ENCODE measurements at regions not wholly inside any gene's neighbourhood (a gene's known extent, or its start where the extent isn't known, plus 50 kb on each side); places are given as distances from the start of the nearest gene placed in this dataset.

DNA sequence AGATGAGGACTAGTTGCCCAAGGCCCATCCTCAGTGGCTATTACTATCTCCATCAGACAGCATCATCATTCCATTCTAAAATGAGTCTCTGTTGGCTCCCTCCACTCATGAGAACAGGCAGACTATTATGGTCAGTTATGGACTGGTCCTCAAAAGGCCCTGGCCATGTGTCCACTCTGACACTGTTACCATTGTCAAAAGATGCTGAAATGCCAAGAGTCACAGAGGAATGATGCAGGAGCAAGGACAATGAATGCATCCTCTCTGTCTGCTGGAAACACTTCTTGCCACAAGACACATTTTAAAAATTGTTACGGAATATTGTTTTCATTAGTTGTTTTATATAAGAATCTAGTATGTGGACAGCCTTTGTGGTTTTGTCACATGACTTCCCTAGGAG is 53.3 kb upstream of the STT3B start:
- H3K56ac ChIP-seq (ENCODE audit: extremely low read depth, insufficient read depth, low read length) = no peak overlapping the region
- H2AFZ ChIP-seq (replicated peaks; ENCODE audit: low read length, poor library complexity) = no peak overlapping the region
- no peaks in the 10 kb centered on the region for H3K9me1 ChIP-seq (ENCODE audit: insufficient read depth, low read length)
- no peak overlapping the region for H2BK20ac ChIP-seq (ENCODE audit: low read depth, low read length)
- WGBS, 2 experiments (ENCODE audit: extremely low coverage in 2 of 2, insufficient read length in 1 of 2) = no CpG with 5 or more reads among the region's 1 CpG
- no peak overlapping the region for H3K4me2 ChIP-seq (ENCODE audit: low read depth, low read length)
- H4K91ac ChIP-seq (ENCODE audit: insufficient read depth, low read depth, low read length) = no peak overlapping the region
- BruUV-seq (replicated peaks) = no TSS peak
- no peak overlapping the region for H2AK5ac ChIP-seq (ENCODE audit: low read depth, low read length)
- no peak overlapping the region for H4K8ac ChIP-seq (ENCODE audit: low read depth in 2 of 2, low read length in 2 of 2)
- no peak overlapping the region for H3K9ac ChIP-seq (ENCODE audit: low read depth, low read length)
- no peak overlapping the region for H3K14ac ChIP-seq (replicated peaks; ENCODE audit: low read depth, low read length)
- TF ChIP-seq MAZ (IDR thresholded peaks at IDR 0.05; ENCODE audit: borderline replicate concordance, low read depth, low read length) = no peak
- no peak for TF ChIP-seq MXI1 (IDR thresholded peaks at IDR 0.05; ENCODE audit: borderline replicate concordance, low read depth, low read length)
- no peak for TF ChIP-seq CHD1 (IDR thresholded peaks at IDR 0.05; ENCODE audit: low read depth, low read length)
- no peak for TF ChIP-seq BHLHE40 (IDR thresholded peaks at IDR 0.05; ENCODE audit: low read depth, low read length)
- no peak for TF ChIP-seq POLR2A (IDR thresholded peaks at IDR 0.05; ENCODE audit: low read depth, low read length)
- TF ChIP-seq RCOR1 (IDR thresholded peaks at IDR 0.05; ENCODE audit: insufficient replicate concordance, low read length) = no peak
- no peak for TF ChIP-seq RFX5 (IDR thresholded peaks at IDR 0.05; ENCODE audit: low read depth, low read length)
- TF ChIP-seq RAD21 (IDR thresholded peaks at IDR 0.05; ENCODE audit: low read length) = no peak
- no peak for TF ChIP-seq SMC3 (IDR thresholded peaks at IDR 0.05; ENCODE audit: low read depth, low read length)
- TF ChIP-seq MAFK (IDR thresholded peaks at IDR 0.05; ENCODE audit: low read depth, low read length) = no peak
- TF ChIP-seq NFE2L2 (IDR thresholded peaks at IDR 0.05; ENCODE audit: low read depth, low read length) = no peak
- no peak for TF ChIP-seq FOS (IDR thresholded peaks at IDR 0.05; ENCODE audit: low read depth, low read length)
- TF ChIP-seq, protein P1, sequence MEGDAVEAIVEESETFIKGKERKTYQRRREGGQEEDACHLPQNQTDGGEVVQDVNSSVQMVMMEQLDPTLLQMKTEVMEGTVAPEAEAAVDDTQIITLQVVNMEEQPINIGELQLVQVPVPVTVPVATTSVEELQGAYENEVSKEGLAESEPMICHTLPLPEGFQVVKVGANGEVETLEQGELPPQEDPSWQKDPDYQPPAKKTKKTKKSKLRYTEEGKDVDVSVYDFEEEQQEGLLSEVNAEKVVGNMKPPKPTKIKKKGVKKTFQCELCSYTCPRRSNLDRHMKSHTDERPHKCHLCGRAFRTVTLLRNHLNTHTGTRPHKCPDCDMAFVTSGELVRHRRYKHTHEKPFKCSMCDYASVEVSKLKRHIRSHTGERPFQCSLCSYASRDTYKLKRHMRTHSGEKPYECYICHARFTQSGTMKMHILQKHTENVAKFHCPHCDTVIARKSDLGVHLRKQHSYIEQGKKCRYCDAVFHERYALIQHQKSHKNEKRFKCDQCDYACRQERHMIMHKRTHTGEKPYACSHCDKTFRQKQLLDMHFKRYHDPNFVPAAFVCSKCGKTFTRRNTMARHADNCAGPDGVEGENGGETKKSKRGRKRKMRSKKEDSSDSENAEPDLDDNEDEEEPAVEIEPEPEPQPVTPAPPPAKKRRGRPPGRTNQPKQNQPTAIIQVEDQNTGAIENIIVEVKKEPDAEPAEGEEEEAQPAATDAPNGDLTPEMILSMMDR (conservative IDR thresholded peaks at IDR 0.05; ENCODE audit: low read depth, low read length) = no peak
- TF ChIP-seq CEBPB (IDR thresholded peaks at IDR 0.05; ENCODE audit: low read depth, low read length) = no peak
- TF ChIP-seq, protein P2, sequence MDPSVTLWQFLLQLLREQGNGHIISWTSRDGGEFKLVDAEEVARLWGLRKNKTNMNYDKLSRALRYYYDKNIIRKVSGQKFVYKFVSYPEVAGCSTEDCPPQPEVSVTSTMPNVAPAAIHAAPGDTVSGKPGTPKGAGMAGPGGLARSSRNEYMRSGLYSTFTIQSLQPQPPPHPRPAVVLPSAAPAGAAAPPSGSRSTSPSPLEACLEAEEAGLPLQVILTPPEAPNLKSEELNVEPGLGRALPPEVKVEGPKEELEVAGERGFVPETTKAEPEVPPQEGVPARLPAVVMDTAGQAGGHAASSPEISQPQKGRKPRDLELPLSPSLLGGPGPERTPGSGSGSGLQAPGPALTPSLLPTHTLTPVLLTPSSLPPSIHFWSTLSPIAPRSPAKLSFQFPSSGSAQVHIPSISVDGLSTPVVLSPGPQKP (IDR thresholded peaks at IDR 0.05; ENCODE audit: borderline replicate concordance, low read depth, low read length) = no peak
- TF ChIP-seq, protein P3, sequence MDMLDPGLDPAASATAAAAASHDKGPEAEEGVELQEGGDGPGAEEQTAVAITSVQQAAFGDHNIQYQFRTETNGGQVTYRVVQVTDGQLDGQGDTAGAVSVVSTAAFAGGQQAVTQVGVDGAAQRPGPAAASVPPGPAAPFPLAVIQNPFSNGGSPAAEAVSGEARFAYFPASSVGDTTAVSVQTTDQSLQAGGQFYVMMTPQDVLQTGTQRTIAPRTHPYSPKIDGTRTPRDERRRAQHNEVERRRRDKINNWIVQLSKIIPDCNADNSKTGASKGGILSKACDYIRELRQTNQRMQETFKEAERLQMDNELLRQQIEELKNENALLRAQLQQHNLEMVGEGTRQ (IDR thresholded peaks at IDR 0.05; ENCODE audit: low read depth, low read length) = no peak
- no peaks in the 10 kb centered on the region for H3K79me1 ChIP-seq (ENCODE audit: low read depth in 1 of 2, low read length in 2 of 2)
- H3K36me3 ChIP-seq (ENCODE audit: control insufficient read depth, insufficient read depth, low read length) = no peaks in the 10 kb centered on the region
- intact Hi-C loops (cut with micrococcal nuclease) (no loop called here), dilution Hi-C loops (cut with HindIII; ENCODE audit: low sequenced_read_pairs, unreplicated experiment) (no loop called here), in situ Hi-C loops (cut with MboI; ENCODE audit: low sequenced_read_pairs) (no loop called here)
- H4K5ac ChIP-seq (ENCODE audit: low read depth, low read length) = no peak overlapping the region
- H3K27ac ChIP-seq (ENCODE audit: insufficient read depth, low read length) = no peak overlapping the region
- H3K4me3 ChIP-seq (ENCODE audit: insufficient read depth, low read depth, low read length) = no peak overlapping the region
- ChIA-PET CTCF (no interaction called here), POLR2A (ENCODE audit: unreplicated experiment) (no interaction called here)
- no peak overlapping the region for H2BK15ac ChIP-seq (ENCODE audit: low read depth, low read length)
- no peak overlapping the region for H2AK9ac ChIP-seq (replicated peaks; ENCODE audit: low read depth, low read length, poor library complexity)
- no peak overlapping the region for H3K23ac ChIP-seq (ENCODE audit: low read depth, low read length)
- no peak overlapping the region for H3K18ac ChIP-seq (ENCODE audit: low read depth, low read length)
- H3K4ac ChIP-seq (ENCODE audit: low read depth, low read length) = no peak overlapping the region
- no peak for DNase-seq
- H2BK5ac ChIP-seq (ENCODE audit: low read depth, low read length, poor library complexity, severe bottlenecking) = no peak overlapping the region
- H4K20me1 ChIP-seq (ENCODE audit: insufficient read depth, low read length) = no peaks in the 10 kb centered on the region
- no peak for ATAC-seq (ENCODE audit: low read depth)
- H3K27me3 ChIP-seq (ENCODE audit: control insufficient read depth, insufficient read depth, low read length) = peaks cover 1% of the 10 kb centered on the region; the same call in 1 of the 2 replicates
- H2BK120ac ChIP-seq (ENCODE audit: low read depth, low read length) = no peak overlapping the region
- H3K9me3 ChIP-seq (ENCODE audit: control insufficient read depth, insufficient read depth, low read length) = no peaks in the 10 kb centered on the region
- H3K4me1 ChIP-seq (ENCODE audit: control insufficient read depth, insufficient read depth, low read length) = no peaks in the 10 kb centered on the region

Data from IMR-90 (cell line).